GM12891 (cell line): ENCODE measurements at regions not wholly inside any gene's neighbourhood (a gene's known extent, or its start where the extent isn't known, plus 50 kb on each side); places are given as distances from the start of the nearest gene placed in this dataset.
A peak's percentile ranks its signal among the peaks of the same experiment; 100 is the strongest.

Experiments used
- DNase-seq: peaks from one replicate; pipeline ENCODE4 v3.0.0; 2011; ENCODE audit warnings: low spot score; ENCODE audit not compliant: insufficient read length
- FAIRE-seq: peaks from 2 replicates; lab custom pipeline; 2011; peaks lifted over from hg19 to GRCh38; lab: Jason Lieb, UNC
- PAX5 ChIP-seq: IDR thresholded peaks from 2 replicates; pipeline ENCODE4 v1.6.1; 2011; ENCODE audit warnings: low read length, moderate library complexity, mild to moderate bottlenecking; ENCODE audit not compliant: insufficient read depth, severe bottlenecking
- POLR2A ChIP-seq: IDR thresholded peaks from 2 replicates; pipeline ENCODE4 v1.6.1; 2011; ENCODE audit warnings: low read depth, low read length, control low read depth
- POLR2AphosphoS5 ChIP-seq: IDR thresholded peaks from 2 replicates; pipeline ENCODE4 v1.6.1; 2011; ENCODE audit warnings: low read depth, low read length, control low read depth
- POU2F2 ChIP-seq: IDR thresholded peaks from 2 replicates; pipeline ENCODE4 v1.6.1; 2011; ENCODE audit warnings: low read depth, mild to moderate bottlenecking, control low read depth, low read length, moderate library complexity
- SPI1 ChIP-seq: IDR thresholded peaks from 2 replicates; pipeline ENCODE4 v1.6.1; 2011; ENCODE audit warnings: low read depth, low read length, control low read depth
- TAF1 ChIP-seq: IDR thresholded peaks from 2 replicates; pipeline ENCODE4 v1.6.1; 2011; ENCODE audit warnings: low read depth, low read length, control low read depth

GRCh38 chr1:22386774-22387173, 64.9 kb upstream of the ZBTB40 start:
- TF ChIP-seq POLR2AphosphoS5 = no peak
- TF ChIP-seq SPI1 = no peak
- TF ChIP-seq POLR2A = no peak
- TF ChIP-seq POU2F2 = no peak
- no peak for TF ChIP-seq TAF1
- no peak for TF ChIP-seq PAX5
- DNase-seq (no peak), FAIRE-seq (no peak)

- FAIRE-seq (no peak), DNase-seq (no peak)
- TF ChIP-seq TAF1 (no peak), SPI1 (no peak), POU2F2 (no peak), PAX5 (no peak), POLR2AphosphoS5 (no peak), POLR2A (no peak)
Observed at GRCh38 chr1:22387919-22388580, 63.6 kb upstream of the ZBTB40 start.

DNA sequence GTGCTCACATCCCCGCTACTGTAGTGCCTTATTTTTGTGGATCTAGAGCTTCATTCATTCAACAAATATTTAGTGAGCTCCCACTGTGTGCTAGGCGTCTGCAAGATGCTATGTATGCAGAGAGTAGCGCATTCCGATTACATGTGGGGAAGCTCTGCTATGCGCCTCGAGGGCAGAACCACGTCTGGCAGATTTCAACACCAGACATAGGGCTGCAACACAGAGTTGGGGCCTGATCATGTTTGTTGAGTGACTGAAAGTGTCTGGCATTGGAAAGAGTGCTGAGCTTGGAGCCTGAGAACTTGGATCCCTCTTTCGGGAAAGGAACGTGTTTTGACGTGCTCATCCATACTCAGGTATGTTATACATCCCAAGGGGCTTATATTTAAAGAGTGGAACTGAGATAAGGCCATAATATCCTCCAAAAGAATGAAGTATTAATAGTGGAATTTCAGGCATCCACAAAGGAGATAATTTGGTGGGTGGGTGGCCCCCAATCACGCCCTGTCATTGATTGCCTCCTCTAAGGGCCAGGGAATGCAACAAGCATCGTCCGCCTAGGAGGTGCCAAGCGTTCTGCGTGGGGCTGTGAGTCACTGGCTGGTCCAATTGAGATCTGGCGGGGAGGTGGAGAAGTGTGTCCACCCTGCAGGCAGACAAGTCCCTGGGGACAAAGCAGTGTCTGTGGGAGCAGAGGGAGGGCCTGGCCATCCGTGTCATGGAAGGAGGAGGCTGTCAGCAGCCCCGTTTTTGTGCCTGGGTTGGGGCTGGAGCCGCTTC, 62.8 kb upstream of the ZBTB40 start:
- FAIRE-seq (no peak), DNase-seq (no peak)
- TF ChIP-seq SPI1 = no peak
- TF ChIP-seq TAF1 = no peak
- no peak for TF ChIP-seq PAX5
- TF ChIP-seq POLR2A = no peak
- no peak for TF ChIP-seq POLR2AphosphoS5
- TF ChIP-seq POU2F2 = no peak

DNA sequence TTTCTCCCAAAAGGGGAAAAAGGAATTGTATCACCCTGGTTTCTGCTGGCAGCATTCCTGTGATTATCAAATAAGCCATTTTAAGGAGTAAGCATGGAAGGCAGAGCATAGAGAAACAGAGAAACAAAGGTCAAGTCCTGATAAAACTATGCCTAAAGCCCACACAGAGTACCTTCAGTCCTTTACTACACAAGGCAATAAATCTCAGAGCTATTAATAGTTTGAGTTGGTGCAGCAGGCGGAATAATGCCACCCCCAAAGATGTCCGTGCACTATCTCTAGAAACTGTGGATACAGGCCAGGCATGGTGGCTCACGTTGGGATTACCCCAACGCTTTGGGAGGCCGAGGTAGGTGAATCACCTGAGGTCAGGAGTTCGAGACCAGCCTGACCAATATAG, 58.1 kb upstream of the ZBTB40 start:
- no peak for FAIRE-seq
- TF ChIP-seq POLR2A = no peak
- no peak for DNase-seq

GRCh38 chr1:22398656-22399420, 52.8 kb upstream of the ZBTB40 start:
- FAIRE-seq (peak; percentile 9), DNase-seq (no peak)
- TF ChIP-seq POLR2AphosphoS5 (no peak), SPI1 (no peak), POLR2A (no peak), TAF1 (no peak), POU2F2 (no peak), PAX5 (no peak)

DNA sequence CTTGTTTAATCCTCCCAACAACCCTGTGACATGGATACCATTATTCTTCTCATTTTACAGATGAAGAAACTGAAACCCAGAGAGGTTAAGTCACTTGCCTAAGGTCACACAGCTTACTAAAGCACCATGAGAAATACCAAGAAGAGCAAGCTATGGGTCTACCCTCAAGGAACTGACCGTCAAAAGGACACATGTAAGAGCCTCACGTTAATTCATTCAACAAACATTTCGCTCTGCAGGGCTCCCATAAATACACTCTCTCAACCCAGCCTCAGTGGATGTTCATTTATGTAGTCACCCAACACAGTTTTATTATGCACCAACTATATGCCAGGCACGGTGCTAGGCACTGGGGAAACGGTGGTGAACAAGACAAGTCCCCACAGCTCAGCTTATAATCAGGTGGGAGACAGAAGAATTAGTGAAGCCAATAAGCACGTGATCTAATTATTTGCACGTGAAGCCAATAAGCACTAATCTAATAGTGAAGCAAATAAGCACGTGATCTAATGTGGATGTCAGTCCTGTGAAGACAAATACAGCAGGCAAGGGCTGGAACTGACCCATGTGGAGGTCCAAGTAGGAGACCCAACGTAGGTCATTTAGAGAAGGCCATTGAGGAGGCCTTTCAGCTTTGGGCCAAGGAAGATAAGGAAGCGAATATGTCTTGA, 52.1 kb upstream of the ZBTB40 start:
- TF ChIP-seq SPI1 (no peak), POLR2A (no peak), POLR2AphosphoS5 (no peak), PAX5 (no peak), TAF1 (no peak), POU2F2 (no peak)
- no peak for FAIRE-seq
- DNase-seq = no peak
